Keratinocyte (primary cell): ENCODE measurements at regions not wholly inside any gene's neighbourhood (a gene's known extent, or its start where the extent isn't known, plus 50 kb on each side); places are given as distances from the start of the nearest gene placed in this dataset.

Experiments used
- EZH2 ChIP-seq: IDR thresholded peaks from one replicate; pipeline ENCODE4 v1.6.1; 2012; ENCODE audit warnings: inconsistent platforms, mild to moderate bottlenecking, low read length, moderate library complexity
- TF ChIP-seq, protein P1 (sequence below), 3 experiments: IDR thresholded peaks in 1 of 3; conservative IDR thresholded peaks in 1 of 3; optimal IDR thresholded peaks in 1 of 3; 2 replicates in 2 of 3; 3 replicates in 1 of 3; pipeline versions ENCODE3 to v1.5.1; 2011; ENCODE audit warnings: low read length in 3 of 3, mild to moderate bottlenecking in 3 of 3, moderate library complexity in 2 of 3, control low read depth in 1 of 3, inconsistent platforms in 1 of 3; ENCODE audit not compliant: insufficient read depth in 2 of 3; ENCODE audit errors: extremely low read depth in 1 of 3

DNA sequence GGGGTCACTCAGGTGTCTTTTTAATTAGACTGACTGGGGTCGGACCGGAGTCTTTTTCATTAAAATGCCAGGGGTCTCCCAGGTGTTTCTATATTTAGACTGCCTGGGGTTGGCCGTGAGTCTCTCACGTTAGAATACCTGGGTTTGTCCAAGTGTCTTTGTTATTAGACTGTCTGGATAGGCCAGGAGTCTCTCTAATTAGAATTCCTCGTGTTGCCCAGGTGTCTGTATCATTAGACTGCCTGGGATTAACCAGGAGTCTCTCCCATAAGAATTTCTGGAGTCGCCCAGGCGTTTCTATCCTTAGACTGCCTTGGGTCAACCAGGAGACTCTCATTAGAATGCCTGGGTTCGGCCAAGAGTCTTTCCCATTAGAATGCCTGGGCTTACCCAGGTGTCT is 1445.7 kb downstream of the UQCRFS1 start:
- no peak for TF ChIP-seq EZH2
- TF ChIP-seq, protein P1, sequence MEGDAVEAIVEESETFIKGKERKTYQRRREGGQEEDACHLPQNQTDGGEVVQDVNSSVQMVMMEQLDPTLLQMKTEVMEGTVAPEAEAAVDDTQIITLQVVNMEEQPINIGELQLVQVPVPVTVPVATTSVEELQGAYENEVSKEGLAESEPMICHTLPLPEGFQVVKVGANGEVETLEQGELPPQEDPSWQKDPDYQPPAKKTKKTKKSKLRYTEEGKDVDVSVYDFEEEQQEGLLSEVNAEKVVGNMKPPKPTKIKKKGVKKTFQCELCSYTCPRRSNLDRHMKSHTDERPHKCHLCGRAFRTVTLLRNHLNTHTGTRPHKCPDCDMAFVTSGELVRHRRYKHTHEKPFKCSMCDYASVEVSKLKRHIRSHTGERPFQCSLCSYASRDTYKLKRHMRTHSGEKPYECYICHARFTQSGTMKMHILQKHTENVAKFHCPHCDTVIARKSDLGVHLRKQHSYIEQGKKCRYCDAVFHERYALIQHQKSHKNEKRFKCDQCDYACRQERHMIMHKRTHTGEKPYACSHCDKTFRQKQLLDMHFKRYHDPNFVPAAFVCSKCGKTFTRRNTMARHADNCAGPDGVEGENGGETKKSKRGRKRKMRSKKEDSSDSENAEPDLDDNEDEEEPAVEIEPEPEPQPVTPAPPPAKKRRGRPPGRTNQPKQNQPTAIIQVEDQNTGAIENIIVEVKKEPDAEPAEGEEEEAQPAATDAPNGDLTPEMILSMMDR (optimal IDR thresholded peaks at IDR 0.05 in 1 of 3, IDR thresholded peaks at IDR 0.05 in 1 of 3, conservative IDR thresholded peaks at IDR 0.05 in 1 of 3; ENCODE audit: extremely low read depth in 1 of 3, insufficient read depth in 2 of 3, low read length in 3 of 3): no peak
